Epithelial cell of proximal tubule (primary cell): ENCODE measurements at regions not wholly inside any gene's neighbourhood (a gene's known extent, or its start where the extent isn't known, plus 50 kb on each side); places are given as distances from the start of the nearest gene placed in this dataset.

Experiments
- DNase-seq: peaks from one replicate; pipeline ENCODE4 v3.0.0-alpha.2; 2011; ENCODE audit warnings: low read depth
- H3K4me3 ChIP-seq: 2 replicates; pipeline ENCODE4 v1.5.1; 2011; ENCODE audit warnings: low read depth, mild to moderate bottlenecking, low read length
- CTCF ChIP-seq: conservative IDR thresholded peaks from 2 replicates; pipeline ENCODE4 v1.5.1; 2012; ENCODE audit warnings: low read depth, mild to moderate bottlenecking, low read length

- no peak for TF ChIP-seq CTCF
- no peak for DNase-seq
Measured at GRCh38 chr2:198587741-198588140, 783.3 kb downstream of the PLCL1 start.

GRCh38 chr2:198587240-198587639 is 782.8 kb downstream of the PLCL1 start:
- no peak for TF ChIP-seq CTCF
- no peak for DNase-seq
- H3K4me3 ChIP-seq: no peak overlapping the region

More at GRCh38 chr2:198587741-198588140, 783.3 kb downstream of the PLCL1 start:
- H3K4me3 ChIP-seq: no peak overlapping the region

GRCh38 chr2:198571393-198571792 is 767.0 kb downstream of the PLCL1 start:
- DNase-seq: no peak
- no peak for TF ChIP-seq CTCF
- H3K4me3 ChIP-seq: no peak overlapping the region

- TF ChIP-seq CTCF: no peak
- no peak for DNase-seq
- no peak overlapping the region for H3K4me3 ChIP-seq
Measured at GRCh38 chr2:198558176-198558575, 753.8 kb downstream of the PLCL1 start.

GRCh38 chr2:198546122-198546521 is 741.7 kb downstream of the PLCL1 start:
- DNase-seq: no peak
- no peak for TF ChIP-seq CTCF

GRCh38 chr2:198545411-198545810 is 741.0 kb downstream of the PLCL1 start:
- no peak overlapping the region for H3K4me3 ChIP-seq
- TF ChIP-seq CTCF: no peak
- DNase-seq: peak; percentile 25

More at GRCh38 chr2:198546122-198546521, 741.7 kb downstream of the PLCL1 start:
- H3K4me3 ChIP-seq: no peak overlapping the region

GRCh38 chr2:198544461-198544860 is 740.1 kb downstream of the PLCL1 start:
- H3K4me3 ChIP-seq: no peak overlapping the region
- DNase-seq: no peak
- no peak for TF ChIP-seq CTCF
